ENCODE measurements at regions not wholly inside any gene's neighbourhood (a gene's known extent, or its start where the extent isn't known, plus 50 kb on each side); places are given as distances from the start of the nearest gene placed in this dataset.

DNA sequence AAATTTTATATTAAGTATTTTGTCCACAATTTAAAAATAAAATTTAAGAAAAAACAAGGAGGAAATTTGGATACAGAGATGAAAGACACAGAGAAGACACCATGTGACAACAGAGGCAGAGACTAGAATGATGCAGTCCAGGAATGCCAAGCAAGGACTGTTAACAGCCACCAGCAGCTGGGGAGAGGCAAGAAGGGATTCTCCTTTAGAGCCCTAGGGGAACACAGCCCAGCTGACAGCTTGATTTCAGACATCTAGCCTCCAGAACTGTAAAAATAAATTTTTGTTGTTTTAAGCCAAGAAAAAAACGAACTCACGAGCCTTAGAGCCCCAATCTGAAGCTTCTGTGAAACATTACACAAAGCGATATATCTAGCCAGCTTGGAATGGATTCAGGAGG, 198.5 kb downstream of the ZNF648 start:
- TF ChIP-seq CTCF (IDR thresholded peaks at IDR 0.05; ENCODE audit: low read length) (no peak), EZH2phosphoT487 (IDR thresholded peaks at IDR 0.05; ENCODE audit: low read length) (no peak)

Measured in MM.1S (cell line).